ENCODE measurements at regions not wholly inside any gene's neighbourhood (a gene's known extent, or its start where the extent isn't known, plus 50 kb on each side); places are given as distances from the start of the nearest gene placed in this dataset.

GRCh38 chr16:76724181-76724580 is 447.0 kb downstream of the CNTNAP4 start:
- no peak for DNase-seq

DNA sequence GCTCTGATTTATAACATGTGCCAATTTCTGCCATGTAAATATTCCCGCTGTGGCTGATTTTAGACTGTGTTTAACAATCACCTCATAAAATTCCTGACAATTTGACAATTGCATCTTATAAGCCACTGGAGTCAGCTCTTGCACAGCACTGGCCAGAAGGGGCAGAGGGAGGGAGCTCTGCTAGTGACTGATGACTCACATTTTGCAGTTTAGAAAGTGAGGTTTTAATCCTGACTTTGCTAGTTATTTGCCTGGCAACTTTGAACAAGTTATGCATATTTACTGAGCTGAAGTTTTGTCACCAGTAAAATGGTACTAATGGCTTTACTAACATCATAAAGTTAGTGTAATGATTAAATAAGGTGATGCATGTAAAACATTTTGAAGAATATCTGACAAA is 452.3 kb downstream of the CNTNAP4 start:
- DNase-seq = no peak

DNA sequence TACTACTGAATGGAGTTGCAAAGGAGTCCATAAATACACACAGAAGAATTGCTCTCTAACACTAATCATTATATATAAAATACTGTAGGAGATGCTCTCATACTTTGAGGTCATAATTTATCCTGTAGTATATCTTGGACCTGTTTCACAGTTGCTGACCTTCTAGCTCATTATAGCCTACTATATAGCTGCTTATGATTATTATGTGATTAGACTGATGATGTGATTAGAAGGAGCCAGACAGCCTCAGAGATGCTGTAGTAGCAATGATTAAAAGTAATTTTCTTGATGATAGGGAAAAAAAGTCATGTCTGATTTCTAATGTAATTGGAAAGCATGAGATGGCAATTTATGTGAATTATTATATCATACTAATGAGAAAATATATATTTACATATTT is 455.7 kb downstream of the CNTNAP4 start:
- no peak for DNase-seq

GRCh38 chr16:76741623-76742022 is 449.4 kb upstream of the MON1B start:
- no peak for DNase-seq

DNA sequence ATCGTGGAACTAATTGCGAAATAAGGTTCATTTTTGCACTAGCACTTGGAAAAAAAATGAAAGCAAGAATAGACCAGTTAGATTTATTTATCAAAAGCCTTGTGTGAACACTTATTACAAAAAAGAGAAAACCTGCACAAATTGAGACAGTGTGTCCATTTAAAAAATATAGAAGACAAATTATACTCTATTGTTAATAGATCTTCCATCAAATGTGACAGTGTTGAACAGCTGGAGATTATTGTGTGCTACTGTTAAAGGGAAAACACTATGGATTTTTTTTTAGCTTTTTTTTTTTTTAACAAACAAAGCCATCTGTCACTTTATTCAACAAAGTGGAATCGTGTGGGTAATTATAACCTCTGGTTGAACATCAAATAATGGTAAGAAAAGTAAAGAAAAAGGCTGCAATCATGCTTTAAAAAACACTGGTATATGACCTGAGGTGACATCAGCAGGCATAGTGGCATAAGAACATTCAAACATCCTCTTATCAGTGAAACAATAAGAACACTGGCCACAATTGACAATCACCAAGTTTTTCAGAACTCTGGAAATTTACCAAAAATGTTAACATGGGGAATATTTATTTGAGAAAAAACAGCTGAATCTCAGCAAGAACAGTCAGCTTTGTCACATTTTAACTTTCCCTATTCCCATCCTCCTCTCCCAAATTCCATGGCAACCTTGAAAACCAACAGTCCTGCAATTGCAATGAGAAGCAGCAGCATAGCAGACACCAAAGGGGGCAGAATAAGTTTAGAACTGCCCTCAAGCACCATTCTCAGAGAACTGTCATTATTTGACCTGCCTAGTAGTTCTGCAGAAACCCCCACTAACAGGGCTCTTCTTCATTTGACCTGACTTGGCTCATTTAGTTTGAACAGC is 442.3 kb upstream of the MON1B start:
- DNase-seq = peak; percentile 38 to 45

DNA sequence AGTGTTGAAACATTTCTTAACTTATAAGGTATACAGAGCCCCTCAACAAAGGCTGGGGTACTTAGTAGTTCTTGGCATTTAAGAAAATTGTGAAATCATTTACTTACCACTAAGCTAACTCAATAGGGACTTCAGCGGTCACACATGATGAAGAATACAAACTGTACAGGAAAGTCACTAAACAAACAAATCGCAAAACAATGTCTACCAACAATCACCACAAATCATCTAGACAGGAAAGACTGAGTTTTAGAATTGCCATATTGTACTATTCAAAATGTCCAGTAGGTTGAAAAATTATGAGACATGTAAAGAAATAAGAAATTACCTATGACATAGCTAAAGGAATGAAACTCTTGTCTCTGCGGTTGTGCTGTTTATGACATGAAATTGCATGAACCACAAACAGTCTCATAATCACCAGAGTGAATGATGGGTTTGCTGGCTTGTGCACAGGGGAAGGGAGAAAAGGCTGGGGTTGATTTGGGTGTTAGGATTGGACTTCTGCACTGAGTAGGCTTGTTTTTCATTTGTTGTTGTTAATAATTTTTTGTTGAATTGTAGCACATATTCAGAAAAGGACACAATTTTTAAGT is 441.1 kb upstream of the MON1B start:
- DNase-seq = no peak

DNA sequence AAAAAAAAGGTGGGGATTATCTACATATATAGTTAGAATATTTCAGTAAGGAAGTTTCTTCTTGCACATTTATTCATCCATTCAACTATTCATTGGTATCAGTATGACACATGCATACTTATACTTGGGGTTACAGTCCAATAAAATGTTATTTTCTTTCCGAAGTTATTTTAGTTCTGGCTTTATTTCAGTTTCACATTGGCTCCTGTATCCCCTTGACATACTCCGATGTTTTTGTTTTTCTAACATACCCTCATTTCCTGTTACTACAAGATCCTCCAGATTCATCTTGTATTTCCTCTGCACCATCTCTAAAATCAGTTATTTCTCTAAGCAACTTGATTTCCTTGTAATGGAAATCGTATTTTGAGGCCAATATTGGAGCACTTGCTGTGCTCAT is 435.5 kb upstream of the MON1B start:
- no peak for DNase-seq

DNA sequence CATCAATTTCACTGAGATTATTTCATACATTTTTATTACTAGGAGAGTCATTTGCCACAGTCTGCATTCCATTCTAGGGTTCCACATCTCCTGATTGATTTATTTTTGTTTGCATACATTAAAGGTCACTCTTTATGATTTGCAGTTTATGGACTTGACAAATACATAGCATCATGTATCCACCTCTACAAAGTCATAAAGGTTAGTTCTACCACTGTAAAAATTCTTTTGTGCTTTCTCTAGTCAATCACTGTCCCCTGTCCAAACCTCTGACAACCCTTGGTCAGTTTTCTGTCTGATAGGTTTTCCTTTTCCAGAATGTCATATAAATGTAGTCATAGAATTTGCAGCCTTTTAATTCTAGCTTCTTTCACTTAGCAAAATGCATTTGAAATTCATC is 434.6 kb upstream of the MON1B start:
- DNase-seq = no peak

DNA sequence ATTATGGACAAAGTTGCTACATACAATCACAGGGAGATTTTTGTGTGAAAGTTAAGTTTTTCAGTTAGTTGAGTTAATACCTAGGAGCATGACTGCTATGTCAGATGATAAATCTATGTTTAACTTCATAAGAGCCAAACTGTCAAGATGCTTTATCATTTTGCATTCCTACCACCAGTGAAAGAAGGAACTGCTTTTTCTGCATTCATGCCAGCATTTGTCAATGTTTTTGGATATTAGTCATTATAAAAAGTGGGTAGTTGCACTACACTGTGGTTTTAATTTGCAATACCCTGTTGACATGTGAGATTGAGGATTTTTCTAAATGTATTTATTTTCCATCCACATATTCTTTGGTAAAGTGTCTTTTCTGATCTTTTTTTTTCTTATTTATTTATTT is 434.0 kb upstream of the MON1B start:
- no peak for DNase-seq

DNA sequence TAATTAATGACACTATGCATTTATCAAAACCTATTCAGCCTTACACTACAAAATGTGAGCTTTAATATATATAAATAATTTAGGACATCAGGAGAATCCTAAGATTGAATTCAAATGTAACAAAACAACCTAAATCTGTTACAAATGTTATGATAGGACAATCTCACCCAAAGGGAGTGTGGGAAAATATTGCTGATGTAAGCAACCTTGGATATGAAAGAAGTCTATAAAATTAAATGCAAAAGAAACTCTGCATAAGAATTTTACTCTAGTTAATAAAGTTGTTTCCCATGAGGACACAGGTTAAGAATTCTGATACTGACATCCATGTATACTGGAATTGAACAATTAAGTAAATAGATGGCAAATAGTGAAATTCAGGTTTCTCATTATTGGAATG is 424.5 kb upstream of the MON1B start:
- no peak for DNase-seq

- no peak for DNase-seq
Measured at GRCh38 chr16:76768316-76768715, 422.7 kb upstream of the MON1B start.

DNA sequence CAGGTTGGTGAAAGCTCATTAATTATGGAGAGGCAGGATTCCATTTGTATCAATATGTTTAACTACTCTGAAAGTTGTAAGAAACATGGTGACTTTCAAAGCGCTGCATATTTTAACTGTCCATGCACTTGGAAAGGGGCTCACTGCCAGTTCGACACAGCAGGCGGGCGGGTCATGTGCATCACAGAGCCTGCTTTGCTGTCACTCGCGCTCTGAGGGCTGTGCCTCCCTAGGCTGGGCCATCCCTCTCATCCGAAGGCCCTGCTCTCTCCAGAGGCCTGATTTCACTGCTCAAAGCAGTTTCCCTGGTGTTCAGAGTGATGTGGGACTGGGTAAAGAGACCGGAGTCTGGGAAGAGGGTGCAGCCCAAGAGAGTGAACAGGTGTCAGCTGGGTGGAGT is 422.0 kb upstream of the MON1B start:
- DNase-seq = no peak

- DNase-seq = no peak
Measured at GRCh38 chr16:76771216-76771615, 419.8 kb upstream of the MON1B start.

- DNase-seq = no peak
Measured at GRCh38 chr16:76777721-76778465, 413.1 kb upstream of the MON1B start.

- no peak for DNase-seq
Measured at GRCh38 chr16:76780556-76780955, 410.4 kb upstream of the MON1B start.

- DNase-seq = no peak
Measured at GRCh38 chr16:76784530-76784929, 406.5 kb upstream of the MON1B start.

- no peak for DNase-seq
Measured at GRCh38 chr16:76787394-76787793, 403.6 kb upstream of the MON1B start.

GRCh38 chr16:76791151-76791550 is 399.8 kb upstream of the MON1B start:
- no peak for DNase-seq

- DNase-seq = peak; percentile 80 to 86
Measured at GRCh38 chr16:76796416-76796815, 394.6 kb upstream of the MON1B start.

- DNase-seq = no peak
Measured at GRCh38 chr16:76796978-76797377, 394.0 kb upstream of the MON1B start.

DNA sequence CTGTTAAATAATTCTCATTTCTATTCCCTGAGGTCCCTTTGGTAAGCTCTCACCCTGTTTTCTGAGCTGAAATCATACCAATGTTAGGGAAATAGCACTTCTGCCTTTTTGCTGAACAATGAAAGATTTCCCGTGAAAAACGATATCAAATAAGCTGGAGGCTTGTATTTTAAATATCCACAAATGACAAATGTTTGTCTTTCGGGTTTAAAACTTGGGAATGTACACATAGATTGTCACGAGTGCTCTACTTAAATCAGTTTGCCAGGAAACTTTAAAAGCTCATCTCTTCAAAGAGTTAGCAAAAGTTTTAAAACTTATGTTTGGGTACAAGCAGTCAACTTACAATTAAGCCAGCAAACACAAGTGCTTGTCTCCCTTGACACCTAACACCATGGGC is 393.5 kb upstream of the MON1B start:
- DNase-seq = no peak

GRCh38 chr16:76800196-76800595 is 390.8 kb upstream of the MON1B start:
- no peak for DNase-seq

DNA sequence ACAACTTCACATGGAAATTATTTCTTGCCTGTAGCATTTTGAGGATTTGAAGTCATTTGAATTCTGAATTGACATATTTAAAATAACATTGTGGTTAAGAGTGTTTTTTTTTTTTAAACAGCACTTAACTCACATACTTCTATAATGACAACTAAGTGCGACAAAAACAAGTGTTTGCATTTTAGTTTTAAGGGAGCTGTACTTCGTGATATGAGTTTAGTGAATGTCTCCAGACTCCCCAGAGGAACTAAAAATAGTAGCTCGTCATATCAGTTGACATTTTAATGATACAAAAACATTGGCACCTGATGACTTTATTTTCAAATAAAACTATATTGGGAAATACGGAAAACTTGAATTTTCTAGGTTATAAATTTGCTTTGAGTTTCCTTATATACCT is 389.6 kb upstream of the MON1B start:
- no peak for DNase-seq

Data from right lung (tissue), 2 donors.